ENCODE measurements at regions not wholly inside any gene's neighbourhood (a gene's known extent, or its start where the extent isn't known, plus 50 kb on each side); places are given as distances from the start of the nearest gene placed in this dataset.

GRCh38 chr5:8770431-8770830 is 775.4 kb downstream of the SEMA5A start:
- TF ChIP-seq CTCF (IDR thresholded peaks at IDR 0.05) (no peak), POLR2A (IDR thresholded peaks at IDR 0.05) (no peak)

Measured in lower leg skin (tissue), 3 donors.